IMR-90 (cell line): ENCODE measurements at regions not wholly inside any gene's neighbourhood (a gene's known extent, or its start where the extent isn't known, plus 50 kb on each side); places are given as distances from the start of the nearest gene placed in this dataset.

Source experiments
- ATAC-seq: fragments of 200-7000 bp; cut with Tn5 transposase; 2 replicates; pipeline ENCODE4 v1.9.1; 2020; ENCODE audit warnings: low read depth, mild to moderate bottlenecking, moderate library complexity
- BruUV-seq: library from RNA; stranded (reverse); fragments of 400-500 nt; replicated peaks from 2 replicates; lab custom pipeline; 2021; lab: Mats Ljungman, UMichigan
- CTCF ChIA-PET: fragments of 300-600 bp; formaldehyde crosslinking; extraction: SDS; loops from one replicate; lab custom pipeline; 2021; ENCODE audit warnings: antibody characterized with exemption; lab: Yijun Ruan, JAX
- POLR2A ChIA-PET: fragments of 300-600 bp; sonication (Branson Sonifier 250); formaldehyde crosslinking; loops from one replicate; lab custom pipeline; 2022; ENCODE audit warnings: antibody characterized with exemption; ENCODE audit not compliant: unreplicated experiment; lab: Charles Lee
- DNase-seq: peaks from one replicate; pipeline ENCODE4 v3.0.0; 2013
- H2AFZ ChIP-seq: replicated peaks from 2 replicates; pipeline ENCODE3; 2013; ENCODE audit warnings: low read length, mild to moderate bottlenecking; ENCODE audit not compliant: poor library complexity
- H2AK5ac ChIP-seq: 2 replicates; pipeline ENCODE4 v1.6.1; 2013; ENCODE audit warnings: low read depth, low read length, inconsistent platforms
- H2AK9ac ChIP-seq: replicated peaks from 2 replicates; pipeline ENCODE3; 2013; ENCODE audit warnings: mild to moderate bottlenecking, low read depth, low read length, moderate library complexity; ENCODE audit not compliant: poor library complexity
- H2BK120ac ChIP-seq: 2 replicates; pipeline ENCODE4 v1.6.1; 2013; ENCODE audit warnings: low read depth, low read length, inconsistent platforms
- H2BK15ac ChIP-seq: 3 replicates; pipeline ENCODE4 v1.6.1; 2013; ENCODE audit warnings: low read depth, low read length, inconsistent platforms
- H2BK20ac ChIP-seq: 2 replicates; pipeline ENCODE4 v1.6.1; 2013; ENCODE audit warnings: low read depth, mild to moderate bottlenecking, inconsistent platforms, low read length, moderate library complexity
- H2BK5ac ChIP-seq: 2 replicates; pipeline ENCODE4 v1.6.1; 2013; ENCODE audit warnings: mild to moderate bottlenecking, low read depth, low read length, inconsistent platforms; ENCODE audit not compliant: poor library complexity, severe bottlenecking
- H3K14ac ChIP-seq: replicated peaks from 2 replicates; pipeline ENCODE4 v1.6.1; 2013; ENCODE audit warnings: low read depth, low read length, inconsistent platforms
- H3K18ac ChIP-seq: 2 replicates; pipeline ENCODE4 v1.6.1; 2013; ENCODE audit warnings: low read depth, low read length, control low read depth
- H3K23ac ChIP-seq: 2 replicates; pipeline ENCODE4 v1.6.1; 2013; ENCODE audit warnings: low read depth, low read length, inconsistent platforms
- H3K27ac ChIP-seq: 2 replicates; pipeline ENCODE4 v1.5.1; 2013; ENCODE audit warnings: mild to moderate bottlenecking, control low read depth, low read length; ENCODE audit not compliant: insufficient read depth
- H3K27me3 ChIP-seq: 2 replicates; pipeline ENCODE4 v1.6.1; 2013; ENCODE audit warnings: low read length; ENCODE audit not compliant: control insufficient read depth, insufficient read depth
- H3K36me3 ChIP-seq: 2 replicates; pipeline ENCODE4 v1.6.1; 2013; ENCODE audit warnings: low read length, mixed read lengths; ENCODE audit not compliant: control insufficient read depth, insufficient read depth
- H3K4ac ChIP-seq: 2 replicates; pipeline ENCODE4 v1.6.1; 2013; ENCODE audit warnings: low read depth, low read length, inconsistent platforms
- H3K4me1 ChIP-seq: 2 replicates; pipeline ENCODE4 v1.6.1; 2013; ENCODE audit warnings: low read length, mixed read lengths; ENCODE audit not compliant: control insufficient read depth, insufficient read depth
- H3K4me2 ChIP-seq: 2 replicates; pipeline ENCODE4 v1.6.1; 2013; ENCODE audit warnings: low read depth, mild to moderate bottlenecking, control low read depth, low read length, moderate library complexity
- H3K4me3 ChIP-seq: 2 replicates; pipeline ENCODE4 v1.5.1; 2013; ENCODE audit warnings: low read depth, mild to moderate bottlenecking, control low read depth, low read length, moderate library complexity; ENCODE audit not compliant: insufficient read depth
- H3K56ac ChIP-seq: 2 replicates; pipeline ENCODE4 v1.6.1; 2013; ENCODE audit warnings: low read length, inconsistent platforms; ENCODE audit not compliant: insufficient read depth; ENCODE audit errors: extremely low read depth
- H3K79me1 ChIP-seq, 2 experiments: 2 replicates each; pipeline ENCODE4 v1.6.1; 2013; ENCODE audit warnings: low read length in 2 of 2, inconsistent platforms in 1 of 2, low read depth in 1 of 2
- H3K9ac ChIP-seq: 2 replicates; pipeline ENCODE4 v1.6.1; 2013; ENCODE audit warnings: low read depth, low read length, control low read depth
- H3K9me1 ChIP-seq: 2 replicates; pipeline ENCODE4 v1.6.1; 2013; ENCODE audit warnings: low read length, inconsistent platforms; ENCODE audit not compliant: insufficient read depth
- H3K9me3 ChIP-seq: 2 replicates; pipeline ENCODE4 v1.6.1; 2013; ENCODE audit warnings: low read length; ENCODE audit not compliant: control insufficient read depth, insufficient read depth
- H4K20me1 ChIP-seq: 2 replicates; pipeline ENCODE4 v1.6.1; 2013; ENCODE audit warnings: low read length, inconsistent platforms; ENCODE audit not compliant: insufficient read depth
- H4K5ac ChIP-seq: 2 replicates; pipeline ENCODE4 v1.6.1; 2013; ENCODE audit warnings: mild to moderate bottlenecking, low read depth, low read length, control low read depth
- H4K8ac ChIP-seq, 2 experiments: 2 replicates each; pipeline ENCODE4 v1.6.1; 2013; ENCODE audit warnings: low read depth in 2 of 2, low read length in 2 of 2, control low read depth in 1 of 2, inconsistent platforms in 1 of 2
- H4K91ac ChIP-seq: 2 replicates; pipeline ENCODE4 v1.6.1; 2013; ENCODE audit warnings: low read depth, low read length, inconsistent platforms; ENCODE audit not compliant: insufficient read depth
- CEBPB ChIP-seq: IDR thresholded peaks from 2 replicates; pipeline ENCODE4 v1.6.1; 2012; ENCODE audit warnings: low read depth, low read length, improper control_type of control experiment
- CTCF ChIP-seq: conservative IDR thresholded peaks from 2 replicates; pipeline ENCODE4 v1.5.1; 2012; ENCODE audit warnings: mild to moderate bottlenecking, low read depth, low read length, improper control_type of control experiment
- ELK1 ChIP-seq: fragments of 150-350 bp; IDR thresholded peaks from 2 replicates; pipeline ENCODE4 v1.6.1; 2016; ENCODE audit warnings: low read depth, mild to moderate bottlenecking, low read length, moderate library complexity, borderline replicate concordance
- FOS ChIP-seq: fragments of 150-350 bp; IDR thresholded peaks from 2 replicates; pipeline ENCODE4 v1.6.1; 2016; ENCODE audit warnings: low read depth, low read length
- MAZ ChIP-seq: IDR thresholded peaks from 2 replicates; pipeline ENCODE4 v1.6.1; 2012; ENCODE audit warnings: low read depth, mild to moderate bottlenecking, low read length, improper control_type of control experiment, moderate library complexity, borderline replicate concordance
- NFE2L2 ChIP-seq: fragments of 150-350 bp; IDR thresholded peaks from 2 replicates; pipeline ENCODE4 v1.6.1; 2016; ENCODE audit warnings: low read depth, mild to moderate bottlenecking, low read length
- RAD21 ChIP-seq: IDR thresholded peaks from 2 replicates; pipeline ENCODE4 v1.6.1; 2012; ENCODE audit warnings: low read length, improper control_type of control experiment
- RCOR1 ChIP-seq: IDR thresholded peaks from 2 replicates; pipeline ENCODE4 v1.6.1; 2012; ENCODE audit warnings: mild to moderate bottlenecking, low read length, improper control_type of control experiment; ENCODE audit not compliant: insufficient replicate concordance
- RFX5 ChIP-seq: IDR thresholded peaks from 2 replicates; pipeline ENCODE4 v1.8.0; 2012; ENCODE audit warnings: low read depth, mild to moderate bottlenecking, low read length, moderate library complexity
- SMC3 ChIP-seq: fragments of 150-350 bp; IDR thresholded peaks from 2 replicates; pipeline ENCODE4 v1.6.1; 2016; ENCODE audit warnings: low read depth, mild to moderate bottlenecking, antibody characterized with exemption, low read length, moderate library complexity
- WGBS, 2 experiments: methylation state at CpG; one replicate each; pipeline versions ENCODE4 v1.1.5 to v1.1.7; 2013; ENCODE audit warnings: missing lambda C conversion rate in 2 of 2; ENCODE audit not compliant: insufficient read length in 1 of 2; ENCODE audit errors: extremely low coverage in 2 of 2; 5-methylcytosine and 5-hydroxymethylcytosine counted together
- dilution Hi-C: fragments of 300-500 bp; cut with HindIII; formaldehyde crosslinking; loops from one replicate; pipeline ENCODE4 v1.14.3; 2018; ENCODE audit warnings: low sequenced_read_pairs; ENCODE audit not compliant: unreplicated experiment
- in situ Hi-C: fragments of 300-500 bp; cut with MboI; formaldehyde crosslinking; loops from 3 replicates; pipeline ENCODE4 v1.14.3; 2019; ENCODE audit warnings: low sequenced_read_pairs, inconsistent platforms, mixed read lengths
- intact Hi-C: fragments of 100-400 bp; cut with micrococcal nuclease; formaldehyde crosslinking; loops from 2 replicates; pipeline ENCODE4 v1.10.0; 2022
- TF ChIP-seq, protein P1 (sequence below): fragments of 150-350 bp; IDR thresholded peaks from 2 replicates; pipeline ENCODE4 v1.6.1; 2017; ENCODE audit warnings: mild to moderate bottlenecking, antibody characterized with exemption, low read length, low read depth

GRCh38 chr11:43071338-43071737 is 240.5 kb upstream of the API5 start:
- H3K27me3 ChIP-seq = no peaks in the 10 kb centered on the region

More at GRCh38 chr11:43071338-43071737, 240.5 kb upstream of the API5 start:
- ChIA-PET CTCF (no interaction called here), POLR2A (no interaction called here)
- Histone ChIP-seq H3K18ac (no peak overlapping the region), H4K91ac (no peak overlapping the region), H2AK9ac (no peak overlapping the region), H2AK5ac (no peak overlapping the region), H3K9me1 (no peaks in the 10 kb centered on the region), H4K8ac (no peak overlapping the region), H2BK15ac (no peak overlapping the region), H2BK120ac (no peak overlapping the region), H3K36me3 (no peaks in the 10 kb centered on the region), H2AFZ (no peak overlapping the region), H3K79me1 (no peaks in the 10 kb centered on the region), H3K4me2 (no peak overlapping the region), H3K56ac (no peak overlapping the region), H3K4me1 (no peaks in the 10 kb centered on the region), H3K23ac (no peak overlapping the region), H3K27ac (no peak overlapping the region), H3K9me3 (peaks cover 3% of the 10 kb centered on the region), H3K9ac (no peak overlapping the region), H3K14ac (no peak overlapping the region), H4K20me1 (no peaks in the 10 kb centered on the region), H2BK5ac (no peak overlapping the region), H3K4me3 (no peak overlapping the region), H3K4ac (no peak overlapping the region), H2BK20ac (no peak overlapping the region), H4K5ac (no peak overlapping the region)
- no TSS peak for BruUV-seq
- ATAC-seq (no peak), DNase-seq (no peak)
- TF ChIP-seq CEBPB = no peak
- no peak for TF ChIP-seq SMC3
- no peak for TF ChIP-seq FOS
- TF ChIP-seq, protein P1, sequence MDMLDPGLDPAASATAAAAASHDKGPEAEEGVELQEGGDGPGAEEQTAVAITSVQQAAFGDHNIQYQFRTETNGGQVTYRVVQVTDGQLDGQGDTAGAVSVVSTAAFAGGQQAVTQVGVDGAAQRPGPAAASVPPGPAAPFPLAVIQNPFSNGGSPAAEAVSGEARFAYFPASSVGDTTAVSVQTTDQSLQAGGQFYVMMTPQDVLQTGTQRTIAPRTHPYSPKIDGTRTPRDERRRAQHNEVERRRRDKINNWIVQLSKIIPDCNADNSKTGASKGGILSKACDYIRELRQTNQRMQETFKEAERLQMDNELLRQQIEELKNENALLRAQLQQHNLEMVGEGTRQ = no peak
- TF ChIP-seq NFE2L2 = no peak
- no peak for TF ChIP-seq CTCF
- no peak for TF ChIP-seq MAZ
- TF ChIP-seq RFX5 = no peak
- TF ChIP-seq RAD21 = no peak
- TF ChIP-seq ELK1 = no peak
- no peak for TF ChIP-seq RCOR1
- in situ Hi-C loops = no loop called here
- dilution Hi-C loops = no loop called here
- no CpG with 5 or more reads among the region's 1 CpG for WGBS, 2 experiments
- intact Hi-C loops = no loop called here
